ENCODE measurements at regions not wholly inside any gene's neighbourhood (a gene's known extent, or its start where the extent isn't known, plus 50 kb on each side); places are given as distances from the start of the nearest gene placed in this dataset.

DNA sequence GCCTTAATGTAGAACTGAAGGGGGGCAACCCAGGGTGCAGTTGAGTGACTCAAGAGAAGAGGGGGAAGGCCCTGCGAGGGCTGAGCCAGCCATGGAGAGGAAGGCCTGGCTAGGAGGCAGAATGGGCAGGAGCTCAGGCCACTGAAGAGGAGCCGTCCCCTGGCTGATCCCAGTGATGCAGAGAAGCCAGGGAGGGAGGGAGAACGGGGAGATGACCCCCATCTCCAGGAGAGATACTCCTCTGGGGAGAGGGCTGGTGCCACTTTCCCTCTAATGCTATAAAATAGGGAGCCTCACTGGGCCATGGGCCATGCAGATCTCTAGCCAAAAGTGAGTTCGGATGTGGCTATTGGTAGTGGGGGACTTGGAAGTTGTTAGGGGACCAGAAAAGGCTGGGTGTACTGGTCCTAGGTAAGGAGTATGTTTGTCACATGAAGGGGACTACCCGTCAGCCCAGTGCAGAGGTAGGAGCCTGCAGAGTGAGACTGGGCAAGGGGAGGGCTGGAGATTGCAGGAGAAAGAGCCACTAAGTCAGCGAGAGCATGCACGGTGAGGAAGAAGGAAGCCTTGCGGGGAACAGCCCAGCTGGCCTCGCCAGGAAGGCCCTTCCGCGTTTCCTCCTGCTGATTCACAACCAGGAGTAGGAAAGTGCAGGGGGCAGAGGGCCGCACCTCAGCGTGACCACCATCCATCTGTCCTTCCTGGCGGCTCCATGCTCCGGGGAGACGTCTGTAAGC lies 347.6 kb downstream of the TCERG1L start:
- no peak overlapping the region for H3K4me3 ChIP-seq (replicated peaks in 1 of 2; ENCODE audit: low read depth in 2 of 2, low read length in 2 of 2)
- DNase-seq (ENCODE audit: low read depth in 2 of 2): no peak
- TF ChIP-seq CTCF (IDR thresholded peaks at IDR 0.05; ENCODE audit: low read depth, low read length): no peak

- TF ChIP-seq CTCF (IDR thresholded peaks at IDR 0.05; ENCODE audit: low read depth, low read length): no peak
- no peak overlapping the region for H3K4me3 ChIP-seq (replicated peaks in 1 of 2; ENCODE audit: low read depth in 2 of 2, low read length in 2 of 2)
- DNase-seq (ENCODE audit: low read depth in 2 of 2): no peak
Observed at GRCh38 chr10:130964771-130965170, 346.8 kb downstream of the TCERG1L start.

- H3K4me3 ChIP-seq (replicated peaks in 1 of 2; ENCODE audit: low read depth in 2 of 2, low read length in 2 of 2): no peak overlapping the region
- no peak for DNase-seq (ENCODE audit: low read depth in 2 of 2)
- TF ChIP-seq CTCF (IDR thresholded peaks at IDR 0.05; ENCODE audit: low read depth, low read length): no peak
Observed at GRCh38 chr10:130967161-130967560, 344.4 kb downstream of the TCERG1L start.

DNA sequence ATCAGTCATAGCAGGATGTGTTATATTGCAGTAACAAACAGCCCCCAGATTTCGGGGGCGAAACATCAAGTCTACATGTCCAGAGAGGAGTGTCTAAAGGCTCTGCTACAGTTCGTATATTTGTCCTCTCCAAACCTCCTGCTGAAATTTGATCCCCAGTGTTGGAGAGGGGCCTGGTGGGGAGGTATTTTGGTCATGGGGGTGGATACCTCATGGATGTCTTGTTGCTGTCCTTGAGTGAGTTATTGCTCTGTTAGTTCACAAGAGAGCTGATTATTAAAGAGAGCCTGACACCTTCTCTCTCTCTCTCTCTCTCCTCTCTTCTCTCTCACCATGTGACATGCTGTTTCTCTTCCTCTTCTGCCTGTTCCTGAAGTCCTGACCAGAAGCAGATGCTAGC lies 343.7 kb downstream of the TCERG1L start:
- no peak for DNase-seq (ENCODE audit: low read depth in 2 of 2)
- no peak overlapping the region for H3K4me3 ChIP-seq (replicated peaks in 1 of 2; ENCODE audit: low read depth in 2 of 2, low read length in 2 of 2)
- no peak for TF ChIP-seq CTCF (IDR thresholded peaks at IDR 0.05; ENCODE audit: low read depth, low read length)

DNA sequence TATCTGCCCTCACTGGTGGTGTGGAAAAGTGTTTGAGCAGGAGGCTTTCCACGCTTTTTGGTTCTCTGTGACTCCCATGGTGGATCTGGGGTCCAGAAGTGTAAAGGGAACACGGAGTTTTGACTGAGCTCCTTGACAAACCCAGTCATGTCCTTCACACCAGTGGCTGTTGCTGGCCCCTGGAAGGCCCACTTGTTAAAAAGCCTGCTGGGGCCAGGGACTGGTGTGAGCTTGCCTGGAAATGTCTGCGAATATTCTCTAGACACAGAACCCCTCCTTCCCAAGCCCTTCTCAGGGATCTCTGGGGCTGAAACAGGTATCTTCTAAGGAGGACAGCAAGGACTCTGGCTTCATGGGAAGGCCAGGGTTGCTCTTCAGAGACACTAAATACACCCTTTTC lies 343.0 kb downstream of the TCERG1L start:
- DNase-seq (ENCODE audit: low read depth in 2 of 2): no peak
- TF ChIP-seq CTCF (IDR thresholded peaks at IDR 0.05; ENCODE audit: low read depth, low read length): no peak
- no peak overlapping the region for H3K4me3 ChIP-seq (replicated peaks in 1 of 2; ENCODE audit: low read depth in 2 of 2, low read length in 2 of 2)

DNA sequence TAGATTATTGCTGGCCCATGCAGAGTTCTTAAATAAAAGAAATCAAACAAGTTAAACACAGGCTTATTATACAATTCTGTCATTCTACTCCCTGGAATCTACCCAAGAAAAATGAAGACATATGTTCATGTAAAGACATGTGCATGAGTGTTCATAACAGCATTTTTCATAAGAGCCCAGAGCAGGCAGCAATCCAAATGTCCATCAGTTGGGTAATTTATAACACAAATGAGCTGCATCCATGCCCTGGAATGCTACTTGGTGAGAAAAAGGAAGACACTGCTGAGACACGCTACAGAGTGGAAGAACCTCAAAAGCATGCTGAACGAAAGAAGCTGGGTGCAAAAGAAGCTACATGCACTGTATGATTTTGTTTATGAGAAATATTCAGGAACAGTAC lies 342.6 kb downstream of the TCERG1L start:
- no peak overlapping the region for H3K4me3 ChIP-seq (replicated peaks in 1 of 2; ENCODE audit: low read depth in 2 of 2, low read length in 2 of 2)
- no peak for TF ChIP-seq CTCF (IDR thresholded peaks at IDR 0.05; ENCODE audit: low read depth, low read length)
- DNase-seq (ENCODE audit: low read depth in 2 of 2): no peak

GRCh38 chr10:130969700-130970099 lies 341.8 kb downstream of the TCERG1L start:
- H3K4me3 ChIP-seq (replicated peaks in 1 of 2; ENCODE audit: low read depth in 2 of 2, low read length in 2 of 2): no peak overlapping the region
- DNase-seq (ENCODE audit: low read depth in 2 of 2): no peak
- TF ChIP-seq CTCF (IDR thresholded peaks at IDR 0.05; ENCODE audit: low read depth, low read length): no peak
